DMS114 treated with DMSO at 0.1 percent for 48 hours (cell line): ENCODE measurements at regions not wholly inside any gene's neighbourhood (a gene's known extent, or its start where the extent isn't known, plus 50 kb on each side); places are given as distances from the start of the nearest gene placed in this dataset.
"Not testable (repeated sequence)": the region's sequence is repeated elsewhere in the genome, so short reads cannot be mapped to it uniquely, and the experiment has no call there.

Experiments used
- DNase-seq: peaks from one replicate; lab custom pipeline; 2025; ENCODE audit not compliant: unreplicated experiment; lab: John Stamatoyannopoulos, UW

- DNase-seq: not testable (repeated sequence)
Measured at GRCh38 chr10:46645110-46645509, 66.2 kb downstream of the SYT15 start.

DNA sequence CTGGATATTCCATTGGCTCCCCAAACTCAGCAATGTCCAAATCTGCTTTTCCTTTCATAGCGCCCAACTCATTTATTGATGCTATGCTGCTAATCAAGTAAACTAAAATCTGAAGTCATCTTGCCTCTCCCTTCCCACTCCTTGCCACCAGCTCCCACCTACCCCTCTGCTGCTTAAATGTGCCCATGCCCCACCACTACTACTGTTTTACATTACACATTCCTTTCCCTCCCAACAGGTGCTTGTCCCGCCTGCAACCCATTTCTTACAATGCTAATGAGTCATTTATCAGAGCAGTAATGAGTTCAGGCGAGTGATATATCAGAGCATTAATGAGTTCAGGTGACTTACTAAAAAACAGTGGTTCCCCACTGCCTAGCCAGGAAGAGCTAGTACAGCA is 67.2 kb downstream of the SYT15 start:
- DNase-seq: not testable (repeated sequence)

- DNase-seq: not testable (repeated sequence)
Measured at GRCh38 chr10:46650967-46651366, 72.0 kb downstream of the SYT15 start.

DNA sequence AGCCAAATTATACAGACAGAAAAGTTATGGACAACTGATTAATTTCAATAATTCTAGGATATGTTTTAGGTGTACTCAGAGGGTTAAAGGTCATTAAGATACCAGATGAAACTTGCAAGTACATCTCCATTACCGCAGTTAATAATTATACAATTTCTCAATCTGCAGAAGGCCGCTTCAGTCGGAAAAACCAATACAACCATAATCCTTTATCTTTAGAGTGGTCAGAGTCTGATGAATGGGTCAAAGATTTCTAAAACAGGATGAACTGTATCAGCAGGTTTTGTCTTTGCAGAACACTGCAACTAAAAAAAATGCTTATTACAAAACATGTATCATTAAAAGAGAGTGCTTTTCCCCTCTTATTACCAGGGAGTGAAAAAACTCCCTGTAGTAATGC is 78.5 kb downstream of the SYT15 start:
- not testable (repeated sequence) for DNase-seq

DNA sequence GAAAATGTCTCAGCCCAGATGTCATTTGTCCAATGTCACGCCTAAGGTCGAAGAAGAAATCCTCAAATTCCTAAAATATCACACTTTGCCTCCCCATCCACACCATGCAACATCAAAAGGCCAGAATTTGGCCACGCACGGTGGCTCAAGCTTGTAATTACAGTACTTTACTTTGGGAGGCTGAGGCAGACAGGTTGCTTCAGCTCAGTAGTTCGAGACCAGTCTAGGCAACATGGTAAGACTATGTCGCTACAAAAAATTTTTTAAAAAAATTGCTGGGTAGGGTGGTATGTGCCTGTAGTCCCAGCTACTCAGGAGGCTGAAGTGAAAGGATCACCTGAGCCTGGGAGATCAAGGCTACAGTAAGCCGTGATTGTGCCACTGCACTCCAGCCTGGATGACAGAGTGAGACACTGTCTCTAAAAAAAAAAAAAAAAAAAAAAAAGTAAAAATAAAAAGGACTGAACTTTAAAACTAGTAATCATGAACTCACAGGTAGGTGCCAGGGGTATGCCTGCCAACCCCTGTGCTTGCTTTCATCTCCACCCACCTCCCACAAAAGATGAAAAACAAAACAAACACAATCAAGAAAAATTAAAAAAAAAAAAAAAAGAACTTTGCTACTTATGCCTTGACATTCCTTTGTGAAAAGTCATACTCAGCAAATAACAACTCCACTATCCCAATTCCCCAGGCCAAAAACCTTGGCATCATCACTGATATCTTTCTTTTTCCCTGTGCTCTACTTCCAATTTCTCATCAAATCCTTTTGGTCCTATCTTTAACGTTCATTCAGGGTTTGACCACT is 81.3 kb downstream of the SYT15 start:
- DNase-seq: not testable (repeated sequence)

GRCh38 chr10:46660835-46661164 is 81.9 kb downstream of the SYT15 start:
- DNase-seq: not testable (repeated sequence)

DNA sequence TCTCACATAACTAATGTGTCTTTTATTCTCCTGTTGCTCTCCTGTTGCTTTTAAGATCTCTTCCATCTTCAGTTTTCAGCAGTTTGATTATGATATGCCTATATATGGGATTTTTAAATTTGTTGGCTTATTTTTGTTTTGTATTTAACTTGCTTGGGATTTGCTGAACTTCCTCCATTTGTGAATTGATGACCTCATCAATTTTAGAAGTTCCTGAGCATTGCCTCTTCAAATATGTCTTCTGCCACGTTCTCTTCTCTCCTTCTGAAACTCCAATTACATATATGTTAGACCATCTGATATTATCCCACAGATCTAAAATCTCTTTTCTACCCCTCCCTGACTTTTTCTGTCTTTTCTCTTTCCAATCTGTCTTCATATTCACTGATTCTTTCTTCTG is 86.6 kb downstream of the SYT15 start:
- DNase-seq: not testable (repeated sequence)

GRCh38 chr10:46668357-46668997 is 89.5 kb downstream of the SYT15 start:
- DNase-seq: not testable (repeated sequence)

DNA sequence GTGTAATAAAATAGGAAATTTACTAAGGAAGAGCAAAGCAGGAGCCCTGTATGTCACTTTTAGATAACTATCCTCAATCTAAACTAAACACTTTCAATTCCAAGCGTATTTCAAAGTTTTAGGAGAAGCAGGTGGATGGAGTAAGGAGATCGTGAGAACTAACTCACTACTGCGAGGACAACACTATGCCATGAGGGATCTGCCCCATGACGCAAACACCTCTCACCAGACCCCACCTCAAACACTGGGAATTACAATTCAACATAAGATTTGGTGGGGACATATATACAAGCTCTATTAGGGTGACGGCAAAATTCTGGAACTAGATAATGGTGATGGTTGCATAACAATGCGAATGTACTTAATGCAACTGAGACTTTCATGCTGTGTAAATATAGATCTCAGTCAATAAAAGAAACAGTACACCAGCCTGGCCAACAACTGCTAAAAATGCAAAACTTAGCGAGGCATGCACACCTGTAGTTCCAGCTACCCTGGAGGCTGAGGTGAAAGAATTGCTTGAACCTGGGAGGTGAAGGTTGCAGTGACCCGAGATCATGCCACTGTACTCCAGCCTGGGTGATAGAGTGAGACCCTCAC is 99.0 kb downstream of the SYT15 start:
- DNase-seq: not testable (repeated sequence)

- not testable (repeated sequence) for DNase-seq
Measured at GRCh38 chr10:46691397-46691796, 112.5 kb downstream of the SYT15 start.

DNA sequence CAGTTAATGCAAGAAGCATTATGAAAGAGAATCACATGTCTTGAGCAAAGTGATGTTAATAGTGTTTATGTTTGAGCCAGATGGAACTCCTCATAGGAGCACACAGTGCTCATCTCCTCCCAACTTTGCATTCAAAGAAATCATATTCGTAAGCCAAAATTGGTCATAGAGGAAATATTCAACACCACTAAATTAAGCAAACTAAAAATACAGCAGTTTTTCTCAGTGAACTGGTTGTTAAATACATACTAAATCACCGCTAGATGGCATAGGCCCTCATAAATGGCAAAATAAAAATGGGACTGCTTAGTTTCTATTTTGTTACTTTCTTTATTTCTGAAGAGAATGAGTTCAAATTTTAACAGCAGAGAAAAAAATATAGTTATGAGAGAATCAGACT is 114.3 kb downstream of the SYT15 start:
- not testable (repeated sequence) for DNase-seq

DNA sequence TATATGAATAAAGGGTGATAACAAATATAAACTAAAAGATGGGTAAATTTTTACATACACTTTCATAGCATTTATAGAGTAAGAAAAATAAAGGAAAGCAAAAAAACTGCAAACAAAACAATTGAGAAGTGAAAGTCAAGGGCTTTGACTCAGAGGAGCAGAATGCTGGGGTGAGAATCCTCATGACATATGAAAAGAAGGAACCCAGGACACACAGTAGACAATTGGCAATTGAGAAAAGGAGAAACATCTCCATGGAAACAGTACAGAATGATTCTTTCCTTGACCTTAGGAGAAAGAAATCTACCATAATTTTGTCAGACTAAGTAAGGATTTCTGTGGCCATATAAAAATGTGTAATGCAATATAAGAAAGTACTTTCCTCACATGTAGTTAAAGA is 138.3 kb downstream of the SYT15 start:
- not testable (repeated sequence) for DNase-seq

DNA sequence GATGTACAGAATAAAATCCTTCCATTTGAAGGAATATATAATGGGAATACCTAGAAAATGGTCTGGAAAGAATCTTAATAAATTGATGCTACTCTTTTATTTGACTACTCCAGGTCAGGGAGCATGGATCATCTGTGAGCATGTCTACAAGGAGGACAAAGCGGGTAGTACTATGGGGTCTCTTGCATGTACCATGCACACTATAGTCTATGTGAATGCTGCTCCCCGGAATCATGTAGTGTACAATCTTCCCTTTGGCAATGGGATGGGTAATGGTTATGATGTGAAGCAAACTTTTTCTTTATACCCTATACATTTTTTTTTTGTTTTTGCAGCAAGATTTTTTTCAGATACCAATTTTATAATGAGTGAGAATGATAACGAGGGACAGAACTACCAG is 139.1 kb downstream of the SYT15 start:
- DNase-seq: not testable (repeated sequence)

DNA sequence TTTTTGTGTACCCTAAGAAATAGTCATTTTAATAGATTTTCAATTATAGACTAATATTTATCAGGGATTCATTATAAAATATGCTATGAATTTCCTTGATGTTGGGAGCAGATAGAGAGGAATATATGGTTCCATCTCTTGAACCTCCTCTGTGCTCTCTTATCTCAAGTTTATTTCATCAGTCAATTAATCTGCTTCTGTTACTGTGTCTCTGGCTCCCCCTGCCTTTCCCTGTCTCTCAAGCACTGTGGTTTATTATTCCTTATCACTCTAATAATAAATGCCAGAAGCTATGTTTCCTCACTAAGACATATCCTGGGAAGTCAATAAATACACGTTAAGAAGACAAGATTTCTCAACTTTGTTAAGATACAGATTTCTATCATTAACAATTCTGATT is 141.5 kb downstream of the SYT15 start:
- not testable (repeated sequence) for DNase-seq

- DNase-seq: not testable (repeated sequence)
Measured at GRCh38 chr10:46720811-46721518, 142.0 kb downstream of the SYT15 start.

DNA sequence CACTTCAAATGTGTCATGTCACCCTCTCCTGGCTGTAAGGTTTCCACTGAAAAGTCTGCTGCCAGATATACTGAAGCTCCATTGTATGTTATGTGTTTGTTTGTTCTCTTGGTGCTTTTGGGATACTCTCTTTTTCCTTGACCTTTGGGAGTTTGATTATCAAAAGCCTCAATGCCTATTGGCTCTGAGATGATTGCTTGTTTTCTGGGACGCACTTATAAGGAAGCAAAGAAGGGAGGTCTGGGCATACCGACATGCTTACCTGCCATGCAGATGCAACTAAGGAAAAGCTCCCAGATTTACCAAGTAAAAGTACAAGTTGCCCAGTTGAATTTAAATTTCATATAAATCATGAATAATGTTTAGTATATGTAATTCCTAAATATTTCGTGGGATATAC is 145.3 kb downstream of the SYT15 start:
- DNase-seq: not testable (repeated sequence)

DNA sequence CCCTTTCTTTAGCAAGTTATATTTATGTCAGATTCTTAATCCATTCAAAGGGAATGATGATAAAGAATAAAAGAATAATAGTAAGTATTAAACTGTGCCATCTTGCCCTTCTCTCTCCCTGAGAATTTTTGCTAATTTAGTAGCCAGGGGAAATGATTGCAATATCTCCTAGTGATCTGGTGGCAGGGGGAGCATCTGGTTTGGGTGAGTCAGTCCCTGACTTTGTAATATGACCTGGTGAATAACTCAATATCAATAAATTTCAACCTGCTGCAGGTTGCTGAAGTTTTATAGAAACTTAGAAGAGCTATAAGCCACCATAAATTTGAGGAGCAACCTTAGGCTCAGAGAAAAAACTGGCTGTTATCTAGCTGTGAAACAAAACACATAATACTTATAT is 149.4 kb downstream of the SYT15 start:
- not testable (repeated sequence) for DNase-seq

DNA sequence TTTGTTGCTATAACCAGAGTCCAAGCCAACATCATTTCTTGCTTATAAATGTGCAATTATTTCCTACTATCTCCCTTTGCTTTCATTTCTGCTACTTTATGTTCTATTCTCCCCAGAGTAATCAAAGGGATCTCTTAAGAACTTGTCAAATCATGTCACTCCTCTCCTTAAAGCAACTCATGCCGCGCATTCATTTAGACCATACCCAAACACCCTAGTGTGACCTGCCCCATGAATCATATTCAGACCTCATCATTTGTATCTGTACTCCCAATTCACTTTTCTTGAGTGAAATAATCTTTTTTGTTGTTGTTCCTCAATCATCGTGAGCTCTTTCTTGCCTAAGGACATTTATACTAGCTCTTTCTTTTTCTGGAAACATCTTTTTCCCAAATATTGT is 151.8 kb downstream of the SYT15 start:
- not testable (repeated sequence) for DNase-seq

- DNase-seq: not testable (repeated sequence)
Measured at GRCh38 chr10:46733635-46734261, 154.8 kb downstream of the SYT15 start.

- DNase-seq: not testable (repeated sequence)
Measured at GRCh38 chr10:46734262-46734642, 155.3 kb downstream of the SYT15 start.

- DNase-seq: not testable (repeated sequence)
Measured at GRCh38 chr10:46739919-46740318, 161.0 kb downstream of the SYT15 start.
